ENCODE measurements at regions not wholly inside any gene's neighbourhood (a gene's known extent, or its start where the extent isn't known, plus 50 kb on each side); places are given as distances from the start of the nearest gene placed in this dataset.
"Not testable (repeated sequence)": the region's sequence is repeated elsewhere in the genome, so short reads cannot be mapped to it uniquely, and the experiment has no call there.

GRCh38 chr2:7867867-7868266, 814.0 kb upstream of the ID2 start:
- no peak for TF ChIP-seq CTCF (IDR thresholded peaks at IDR 0.05)
- ATAC-seq (no peak), DNase-seq (no peak)
- Histone ChIP-seq H3K9me3 (no peaks in the 10 kb centered on the region), H3K36me3 (ENCODE audit: low read depth) (no peaks in the 10 kb centered on the region), H3K4me1 (ENCODE audit: low read depth) (no peaks in the 10 kb centered on the region), H3K4me3 (no peak overlapping the region)
- intact Hi-C loops (cut with DNase I, micrococcal nuclease), result no loop called here

GRCh38 chr2:7868836-7869235, 813.0 kb upstream of the ID2 start:
- no peak for DNase-seq
- H3K4me3 ChIP-seq, result no peak overlapping the region
- H3K4me1 ChIP-seq (ENCODE audit: low read depth), result no peaks in the 10 kb centered on the region
- ATAC-seq, result no peak
- no peaks in the 10 kb centered on the region for H3K9me3 ChIP-seq
- no peak for TF ChIP-seq CTCF (IDR thresholded peaks at IDR 0.05)
- intact Hi-C loops (cut with DNase I, micrococcal nuclease), result no loop called here
- H3K36me3 ChIP-seq (ENCODE audit: low read depth), result no peaks in the 10 kb centered on the region

- intact Hi-C loops (cut with DNase I, micrococcal nuclease); H3K9me3 ChIP-seq; DNase-seq; H3K4me1 ChIP-seq (ENCODE audit: low read depth); H3K36me3 ChIP-seq (ENCODE audit: low read depth); H3K4me3 ChIP-seq; ATAC-seq: not testable (repeated sequence)
These were observed 805.4 kb upstream of the ID2 start for GRCh38 chr2:7876445-7876844.

GRCh38 chr2:7878266-7878665, 803.6 kb upstream of the ID2 start:
- H3K4me3 ChIP-seq; H3K9me3 ChIP-seq; intact Hi-C loops (cut with DNase I, micrococcal nuclease); ATAC-seq; DNase-seq; H3K4me1 ChIP-seq (ENCODE audit: low read depth); H3K36me3 ChIP-seq (ENCODE audit: low read depth): not testable (repeated sequence)

GRCh38 chr2:7878786-7879482, 802.9 kb upstream of the ID2 start:
- intact Hi-C loops (cut with DNase I, micrococcal nuclease), result no loop called here
- Histone ChIP-seq H3K9me3 (no peaks in the 10 kb centered on the region), H3K4me1 (ENCODE audit: low read depth) (no peaks in the 10 kb centered on the region), H3K4me3 (no peak overlapping the region), H3K36me3 (ENCODE audit: low read depth) (no peaks in the 10 kb centered on the region)
- no peak for TF ChIP-seq CTCF (IDR thresholded peaks at IDR 0.05)
- ATAC-seq, result no peak
- DNase-seq, result no peak

- intact Hi-C loops (cut with DNase I, micrococcal nuclease), result no loop called here
- DNase-seq, result no peak
- no peak for TF ChIP-seq CTCF (IDR thresholded peaks at IDR 0.05)
These were observed 802.4 kb upstream of the ID2 start for GRCh38 chr2:7879483-7879835.

GRCh38 chr2:7880126-7880525, 801.7 kb upstream of the ID2 start:
- no peak for TF ChIP-seq CTCF (IDR thresholded peaks at IDR 0.05)
- no peak for ATAC-seq
- intact Hi-C loops (cut with DNase I, micrococcal nuclease), result no loop called here
- Histone ChIP-seq H3K36me3 (ENCODE audit: low read depth) (no peaks in the 10 kb centered on the region), H3K4me3 (no peak overlapping the region), H3K4me1 (ENCODE audit: low read depth) (no peaks in the 10 kb centered on the region), H3K9me3 (no peaks in the 10 kb centered on the region)
- DNase-seq, result no peak

More at GRCh38 chr2:7879483-7879835, 802.4 kb upstream of the ID2 start:
- Histone ChIP-seq H3K9me3 (no peaks in the 10 kb centered on the region), H3K4me3 (no peak overlapping the region), H3K36me3 (ENCODE audit: low read depth) (no peaks in the 10 kb centered on the region), H3K4me1 (ENCODE audit: low read depth) (no peaks in the 10 kb centered on the region)
- ATAC-seq, result no peak

All from mucosa of descending colon (tissue), 3 donors.